ENCODE measurements at regions not wholly inside any gene's neighbourhood (a gene's known extent, or its start where the extent isn't known, plus 50 kb on each side); places are given as distances from the start of the nearest gene placed in this dataset.

DNA sequence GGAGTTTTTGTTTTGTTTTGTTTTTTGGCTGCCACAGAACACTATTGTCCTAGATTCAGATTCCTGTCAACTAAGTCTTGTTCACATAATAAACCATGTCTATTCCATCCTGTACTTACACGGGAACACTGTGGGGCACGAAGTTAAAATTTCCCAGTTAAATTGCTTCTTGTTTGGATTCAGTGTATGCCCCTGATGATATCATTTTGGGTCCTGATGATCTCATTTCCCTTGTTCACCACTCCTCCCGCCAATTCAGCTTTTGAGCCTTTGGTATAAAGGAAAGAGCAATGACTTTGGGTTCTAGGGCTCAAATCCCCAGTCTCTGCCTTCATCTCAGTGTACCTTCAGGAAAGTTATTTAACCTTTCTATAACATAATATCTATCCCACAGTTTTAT, 333.5 kb downstream of the FBXW7 start (continued):
- TF ChIP-seq YY1 (IDR thresholded peaks at IDR 0.05; ENCODE audit: extremely low read depth, insufficient replicate concordance, low read depth, low read length) (no peak), EZH2phosphoT487 (IDR thresholded peaks at IDR 0.05; ENCODE audit: borderline replicate concordance) (no peak), POLR2AphosphoS5 (IDR thresholded peaks at IDR 0.05; ENCODE audit: low read depth, low read length) (no peak), CBX3 (IDR thresholded peaks at IDR 0.05; ENCODE audit: low read depth) (no peak), TCF7L2 (IDR thresholded peaks at IDR 0.05; ENCODE audit: borderline replicate concordance, extremely low read depth, insufficient read depth, insufficient read length) (no peak), SIN3A (IDR thresholded peaks at IDR 0.05; ENCODE audit: low read depth) (no peak)
- TF ChIP-seq, protein P1, sequence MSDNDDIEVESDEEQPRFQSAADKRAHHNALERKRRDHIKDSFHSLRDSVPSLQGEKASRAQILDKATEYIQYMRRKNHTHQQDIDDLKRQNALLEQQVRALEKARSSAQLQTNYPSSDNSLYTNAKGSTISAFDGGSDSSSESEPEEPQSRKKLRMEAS (IDR thresholded peaks at IDR 0.05): no peak

DNA sequence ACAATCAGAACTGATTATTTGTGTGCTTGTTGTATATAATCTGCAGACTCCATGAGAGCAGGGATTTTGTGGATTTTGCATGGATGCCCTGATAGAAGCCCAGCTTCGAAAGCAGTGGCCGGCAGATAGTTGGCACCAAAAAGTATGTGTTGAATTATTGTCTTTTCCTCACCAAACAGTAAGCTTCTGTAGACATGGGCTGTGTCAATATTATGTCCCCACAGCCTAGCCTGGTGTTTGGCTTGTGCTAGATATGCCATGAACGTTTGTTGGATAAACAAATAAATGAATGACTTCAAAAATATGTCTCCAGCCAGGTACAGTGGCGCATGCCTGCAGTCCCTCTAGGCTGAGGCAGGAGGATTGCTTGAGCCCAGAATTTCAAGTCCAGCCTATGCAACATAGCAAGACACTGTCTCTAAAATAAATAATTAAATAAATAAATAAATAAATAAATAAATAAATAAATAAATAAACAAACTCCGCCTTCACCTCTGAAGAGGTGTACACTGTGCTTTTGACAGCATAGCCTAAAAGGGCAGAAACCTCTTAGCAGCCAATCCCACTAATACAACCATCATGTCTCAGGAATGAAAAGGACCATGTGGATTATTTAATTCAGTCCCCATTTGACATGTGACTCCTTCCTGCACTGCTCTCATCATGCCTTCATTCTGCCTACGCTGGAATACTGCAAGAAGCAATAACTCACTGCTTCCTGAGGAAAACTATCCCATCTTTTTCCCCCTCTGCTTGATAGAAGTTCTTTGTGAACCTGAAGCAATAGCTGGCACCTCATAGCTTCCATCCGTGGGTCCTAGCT, 335.2 kb downstream of the FBXW7 start:
- H3K9me3 ChIP-seq (ENCODE audit: control insufficient read depth in 1 of 2, insufficient read depth in 1 of 2, low read depth in 1 of 2, low read length in 2 of 2): no peaks in the 10 kb centered on the region
- no peaks in the 10 kb centered on the region for H3K27me3 ChIP-seq (ENCODE audit: insufficient read depth, low read length)
- no peak overlapping the region for H3K9ac ChIP-seq (ENCODE audit: low read length)
- H3K9me2 ChIP-seq (ENCODE audit: insufficient read depth): no peaks in the 10 kb centered on the region
- BruUV-seq (replicated peaks): no TSS peak
- H3K27ac ChIP-seq (ENCODE audit: low read depth, low read length): no peak overlapping the region
- H3K79me2 ChIP-seq (ENCODE audit: insufficient read depth, low read length): no peaks in the 10 kb centered on the region
- no peak overlapping the region for H3K4me3 ChIP-seq (replicated peaks in 1 of 2; ENCODE audit: low read depth in 1 of 2, low read length in 2 of 2)
- intact Hi-C loops (cut with micrococcal nuclease): no loop called here
- no peak for ATAC-seq
- no peak overlapping the region for H3K4me2 ChIP-seq (ENCODE audit: low read length)
- no peak for DNase-seq (ENCODE audit: low read depth, low spot score)
- no peaks in the 10 kb centered on the region for H4K20me1 ChIP-seq (ENCODE audit: insufficient read depth)
- no peak overlapping the region for H2AFZ ChIP-seq (ENCODE audit: low read depth, low read length, poor library complexity, severe bottlenecking)
- CTCF ChIA-PET: no interaction called here
- no peaks in the 10 kb centered on the region for H3K4me1 ChIP-seq (ENCODE audit: control insufficient read depth in 1 of 2, insufficient read depth in 2 of 2, low read length in 2 of 2)
- POLR2A ChIA-PET: no interaction called here
- H3K36me3 ChIP-seq (ENCODE audit: control insufficient read depth in 1 of 2, insufficient read depth in 2 of 2, low read length in 2 of 2): no peaks in the 10 kb centered on the region
- RAD21 ChIA-PET (ENCODE audit: low non-redundant PET in 1 of 2, low total read pairs in 2 of 2, uncharacterized antibody in 2 of 2, unreplicated experiment in 2 of 2): no interaction called here
- TF ChIP-seq SP1 (IDR thresholded peaks at IDR 0.05; ENCODE audit: low read depth) (no peak), EZH2 (IDR thresholded peaks at IDR 0.05) (no peak), SRF (IDR thresholded peaks at IDR 0.05; ENCODE audit: low read depth) (no peak), ELF1 (IDR thresholded peaks at IDR 0.05; ENCODE audit: borderline replicate concordance, low read depth) (no peak), POLR2A (IDR thresholded peaks at IDR 0.05; ENCODE audit: borderline replicate concordance, extremely low read depth, insufficient read depth, insufficient read length) (no peak), EGR1 (IDR thresholded peaks at IDR 0.05; ENCODE audit: low read depth) (no peak), CEBPB (IDR thresholded peaks at IDR 0.05; ENCODE audit: low read depth) (no peak), TCF7L2 (IDR thresholded peaks at IDR 0.05; ENCODE audit: borderline replicate concordance, extremely low read depth, insufficient read depth, insufficient read length) (no peak), POLR2AphosphoS5 (IDR thresholded peaks at IDR 0.05; ENCODE audit: low read depth, low read length) (no peak), FOSL1 (IDR thresholded peaks at IDR 0.05; ENCODE audit: low read depth) (no peak), RAD21 (IDR thresholded peaks at IDR 0.05; ENCODE audit: low read depth) (no peak), ZFX (IDR thresholded peaks at IDR 0.05) (no peak), ZNF274 (IDR thresholded peaks at IDR 0.05; ENCODE audit: low read depth, low read length) (no peak)
- TF ChIP-seq, protein P2, sequence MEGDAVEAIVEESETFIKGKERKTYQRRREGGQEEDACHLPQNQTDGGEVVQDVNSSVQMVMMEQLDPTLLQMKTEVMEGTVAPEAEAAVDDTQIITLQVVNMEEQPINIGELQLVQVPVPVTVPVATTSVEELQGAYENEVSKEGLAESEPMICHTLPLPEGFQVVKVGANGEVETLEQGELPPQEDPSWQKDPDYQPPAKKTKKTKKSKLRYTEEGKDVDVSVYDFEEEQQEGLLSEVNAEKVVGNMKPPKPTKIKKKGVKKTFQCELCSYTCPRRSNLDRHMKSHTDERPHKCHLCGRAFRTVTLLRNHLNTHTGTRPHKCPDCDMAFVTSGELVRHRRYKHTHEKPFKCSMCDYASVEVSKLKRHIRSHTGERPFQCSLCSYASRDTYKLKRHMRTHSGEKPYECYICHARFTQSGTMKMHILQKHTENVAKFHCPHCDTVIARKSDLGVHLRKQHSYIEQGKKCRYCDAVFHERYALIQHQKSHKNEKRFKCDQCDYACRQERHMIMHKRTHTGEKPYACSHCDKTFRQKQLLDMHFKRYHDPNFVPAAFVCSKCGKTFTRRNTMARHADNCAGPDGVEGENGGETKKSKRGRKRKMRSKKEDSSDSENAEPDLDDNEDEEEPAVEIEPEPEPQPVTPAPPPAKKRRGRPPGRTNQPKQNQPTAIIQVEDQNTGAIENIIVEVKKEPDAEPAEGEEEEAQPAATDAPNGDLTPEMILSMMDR (IDR thresholded peaks at IDR 0.05 in 2 of 3, conservative IDR thresholded peaks at IDR 0.05 in 1 of 3; ENCODE audit: borderline replicate concordance in 1 of 3, insufficient read depth in 1 of 3, low read depth in 2 of 3, low read length in 2 of 3): no peak
- TF ChIP-seq, protein P3, sequence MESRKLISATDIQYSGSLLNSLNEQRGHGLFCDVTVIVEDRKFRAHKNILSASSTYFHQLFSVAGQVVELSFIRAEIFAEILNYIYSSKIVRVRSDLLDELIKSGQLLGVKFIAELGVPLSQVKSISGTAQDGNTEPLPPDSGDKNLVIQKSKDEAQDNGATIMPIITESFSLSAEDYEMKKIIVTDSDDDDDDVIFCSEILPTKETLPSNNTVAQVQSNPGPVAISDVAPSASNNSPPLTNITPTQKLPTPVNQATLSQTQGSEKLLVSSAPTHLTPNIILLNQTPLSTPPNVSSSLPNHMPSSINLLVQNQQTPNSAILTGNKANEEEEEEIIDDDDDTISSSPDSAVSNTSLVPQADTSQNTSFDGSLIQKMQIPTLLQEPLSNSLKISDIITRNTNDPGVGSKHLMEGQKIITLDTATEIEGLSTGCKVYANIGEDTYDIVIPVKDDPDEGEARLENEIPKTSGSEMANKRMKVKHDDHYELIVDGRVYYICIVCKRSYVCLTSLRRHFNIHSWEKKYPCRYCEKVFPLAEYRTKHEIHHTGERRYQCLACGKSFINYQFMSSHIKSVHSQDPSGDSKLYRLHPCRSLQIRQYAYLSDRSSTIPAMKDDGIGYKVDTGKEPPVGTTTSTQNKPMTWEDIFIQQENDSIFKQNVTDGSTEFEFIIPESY (IDR thresholded peaks at IDR 0.05; ENCODE audit: extremely low read depth, insufficient replicate concordance, low read length): no peak
- TF ChIP-seq, protein P1 (IDR thresholded peaks at IDR 0.05): no peak
